ENCODE measurements at regions not wholly inside any gene's neighbourhood (a gene's known extent, or its start where the extent isn't known, plus 50 kb on each side); places are given as distances from the start of the nearest gene placed in this dataset.

- H3K36me3 Mint-ChIP-seq (ENCODE audit: low read depth) = no peaks in the 10 kb centered on the region
- no peak for TF ChIP-seq CTCF (IDR thresholded peaks at IDR 0.05)
- H3K9me3 Mint-ChIP-seq (ENCODE audit: low read depth) = peaks cover 1% of the 10 kb centered on the region
- H3K27me3 Mint-ChIP-seq (ENCODE audit: low read depth) = no peaks in the 10 kb centered on the region
- H3K4me1 Mint-ChIP-seq (ENCODE audit: low read depth) = peaks cover 12% of the 10 kb centered on the region
- no peak overlapping the region for H3K27ac Mint-ChIP-seq (ENCODE audit: unreplicated experiment)
- no peak for DNase-seq (ENCODE audit: low spot score)
- no peak overlapping the region for H3K4me3 Mint-ChIP-seq (ENCODE audit: unreplicated experiment)
These were observed 109.5 kb upstream of the TMC3 start for GRCh38 chr15:81483496-81483895.

- Mint-ChIP-seq H3K27ac (ENCODE audit: unreplicated experiment) (no peak overlapping the region), H3K27me3 (ENCODE audit: low read depth) (no peaks in the 10 kb centered on the region), H3K36me3 (ENCODE audit: low read depth) (no peaks in the 10 kb centered on the region), H3K9me3 (ENCODE audit: low read depth) (no peaks in the 10 kb centered on the region), H3K4me1 (ENCODE audit: low read depth) (peaks cover 12% of the 10 kb centered on the region), H3K4me3 (ENCODE audit: unreplicated experiment) (no peak overlapping the region)
- DNase-seq (ENCODE audit: low spot score) = no peak
- TF ChIP-seq CTCF (IDR thresholded peaks at IDR 0.05) = no peak
These were observed 107.3 kb upstream of the TMC3 start for GRCh38 chr15:81481346-81481745.

GRCh38 chr15:81480645-81481053, 106.6 kb upstream of the TMC3 start:
- Mint-ChIP-seq H3K36me3 (ENCODE audit: low read depth) (no peaks in the 10 kb centered on the region), H3K27ac (ENCODE audit: unreplicated experiment) (no peak overlapping the region)

GRCh38 chr15:81478354-81478753, 104.3 kb upstream of the TMC3 start:
- H3K4me1 Mint-ChIP-seq (ENCODE audit: low read depth) = peaks cover 6% of the 10 kb centered on the region
- no peaks in the 10 kb centered on the region for H3K27me3 Mint-ChIP-seq (ENCODE audit: low read depth)
- DNase-seq (ENCODE audit: low spot score) = no peak
- no peaks in the 10 kb centered on the region for H3K9me3 Mint-ChIP-seq (ENCODE audit: low read depth)
- no peaks in the 10 kb centered on the region for H3K36me3 Mint-ChIP-seq (ENCODE audit: low read depth)
- no peak overlapping the region for H3K4me3 Mint-ChIP-seq (ENCODE audit: unreplicated experiment)
- no peak for TF ChIP-seq CTCF (IDR thresholded peaks at IDR 0.05)
- no peak overlapping the region for H3K27ac Mint-ChIP-seq (ENCODE audit: unreplicated experiment)

More at GRCh38 chr15:81480645-81481053, 106.6 kb upstream of the TMC3 start:
- TF ChIP-seq CTCF (IDR thresholded peaks at IDR 0.05) = peak; percentile 92
- H3K27me3 Mint-ChIP-seq (ENCODE audit: low read depth) = no peaks in the 10 kb centered on the region
- H3K4me1 Mint-ChIP-seq (ENCODE audit: low read depth) = peaks cover 15% of the 10 kb centered on the region
- DNase-seq (ENCODE audit: low spot score) = no peak
- H3K4me3 Mint-ChIP-seq (ENCODE audit: unreplicated experiment) = no peak overlapping the region
- H3K9me3 Mint-ChIP-seq (ENCODE audit: low read depth) = no peaks in the 10 kb centered on the region

GRCh38 chr15:81475926-81476325, 101.9 kb upstream of the TMC3 start:
- TF ChIP-seq CTCF (IDR thresholded peaks at IDR 0.05) = no peak
- DNase-seq (ENCODE audit: low spot score) = no peak
- Mint-ChIP-seq H3K9me3 (ENCODE audit: low read depth) (no peaks in the 10 kb centered on the region), H3K27me3 (ENCODE audit: low read depth) (no peaks in the 10 kb centered on the region), H3K4me3 (ENCODE audit: unreplicated experiment) (no peak overlapping the region), H3K36me3 (ENCODE audit: low read depth) (no peaks in the 10 kb centered on the region), H3K4me1 (ENCODE audit: low read depth) (peaks cover 3% of the 10 kb centered on the region), H3K27ac (ENCODE audit: unreplicated experiment) (no peak overlapping the region)

Measured in chondrocyte (in vitro differentiated cells).